Medulla oblongata (tissue), 1 donor: ENCODE measurements at regions not wholly inside any gene's neighbourhood (a gene's known extent, or its start where the extent isn't known, plus 50 kb on each side); places are given as distances from the start of the nearest gene placed in this dataset.
"Not testable (repeated sequence)": the region's sequence is repeated elsewhere in the genome, so short reads cannot be mapped to it uniquely, and the experiment has no call there.

Source experiments
- DNase-seq: peaks from one replicate; pipeline ENCODE4 v3.0.0-alpha.2; 2015; ENCODE audit errors: extremely low spot score

DNA sequence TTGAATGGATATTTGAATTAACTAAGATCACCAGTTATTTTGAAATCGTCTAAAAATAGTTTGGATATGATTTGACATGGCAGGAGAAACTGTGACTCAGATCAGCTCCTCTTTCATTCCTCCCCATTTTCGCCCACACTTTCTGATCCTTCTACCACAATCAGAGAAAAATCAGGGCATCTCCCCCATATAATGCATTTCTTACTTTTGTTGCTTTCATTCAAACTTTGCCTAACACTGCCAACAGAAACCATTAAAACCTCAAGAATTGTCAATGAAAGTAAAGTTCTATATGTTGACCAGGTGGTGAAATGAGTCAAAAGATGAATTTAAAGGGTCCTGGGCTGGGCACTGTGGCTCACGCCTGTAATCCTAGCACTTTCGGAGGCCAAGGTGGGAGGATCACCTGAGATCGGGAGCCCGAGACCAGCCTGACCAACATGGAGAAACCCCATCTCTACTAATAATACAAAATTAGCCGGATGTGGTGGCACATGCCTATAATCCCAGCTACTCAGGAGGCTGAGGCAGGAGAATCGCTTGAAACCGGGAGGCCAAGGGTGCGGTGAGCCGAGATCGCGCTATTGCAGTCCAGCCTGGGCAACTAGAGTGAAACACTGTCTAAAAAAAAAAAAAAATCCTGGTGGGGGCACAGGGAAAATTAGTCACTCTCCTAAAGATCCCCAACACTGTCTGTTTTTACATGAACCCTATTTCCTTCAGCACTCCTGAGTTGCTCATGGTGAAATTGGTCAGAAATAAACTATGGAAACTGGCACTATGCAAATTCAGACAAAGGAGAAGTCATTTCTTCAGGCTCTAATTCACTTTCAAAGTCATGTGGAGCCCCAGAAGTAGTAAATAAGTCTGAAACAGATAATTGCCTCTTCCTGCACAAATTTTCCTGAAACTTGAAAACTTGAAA, 122.8 kb upstream of the NOCT start:
- no peak for DNase-seq

DNA sequence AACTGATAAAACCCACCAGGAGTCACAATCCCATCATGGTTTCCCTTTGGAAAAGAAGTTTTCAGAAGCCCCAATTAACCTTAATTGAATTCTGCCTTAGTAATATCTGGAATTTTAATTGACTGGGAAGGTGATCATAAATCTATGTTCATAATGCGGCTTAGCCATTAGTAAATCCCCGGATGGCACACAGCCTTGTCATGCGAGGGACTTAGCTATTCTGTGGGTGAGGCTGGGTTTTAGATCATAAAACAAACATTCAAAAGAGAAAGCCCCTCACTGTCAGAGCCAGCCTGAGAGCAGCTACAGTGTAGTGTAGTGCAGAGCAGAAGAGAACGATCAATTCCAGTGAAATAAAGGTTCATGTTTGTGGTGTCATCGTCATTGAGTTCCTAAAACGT, 124.0 kb upstream of the NOCT start:
- DNase-seq = no peak

DNA sequence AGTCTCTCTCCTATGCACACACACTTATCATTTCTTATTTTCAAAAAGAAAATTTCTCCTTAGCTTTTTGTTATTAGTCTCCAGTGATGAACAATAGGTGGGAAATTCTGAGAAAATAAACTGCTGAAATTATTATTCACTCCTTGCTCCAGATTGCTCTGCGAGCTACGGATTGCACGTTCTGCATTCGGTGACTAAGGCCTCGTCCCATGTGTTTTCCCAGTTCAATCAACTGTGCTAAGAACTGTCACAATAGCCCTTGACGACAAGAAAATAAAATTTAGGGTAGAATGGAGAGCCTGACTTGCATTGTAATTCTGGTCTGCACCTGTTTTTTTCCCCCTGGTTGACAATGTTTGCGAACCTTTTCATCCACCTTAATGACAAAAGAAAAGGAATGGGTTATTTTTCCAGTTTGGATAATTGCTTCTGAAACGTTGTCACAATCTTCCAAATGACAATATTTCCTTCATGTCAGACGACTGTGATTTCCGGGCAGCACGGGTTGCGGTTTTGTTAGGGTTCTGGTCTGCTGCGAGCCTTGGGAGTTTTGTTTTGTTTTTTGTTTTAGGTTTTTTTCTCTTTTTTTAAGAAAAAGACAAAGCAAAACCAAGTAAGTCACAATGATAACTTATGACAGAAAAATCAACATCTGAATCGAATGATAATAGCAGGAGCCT, 124.5 kb upstream of the NOCT start:
- DNase-seq = no peak

- peak; percentile 46 for DNase-seq
Observed at GRCh38 chr4:138889216-138889615, 126.4 kb upstream of the NOCT start.

DNA sequence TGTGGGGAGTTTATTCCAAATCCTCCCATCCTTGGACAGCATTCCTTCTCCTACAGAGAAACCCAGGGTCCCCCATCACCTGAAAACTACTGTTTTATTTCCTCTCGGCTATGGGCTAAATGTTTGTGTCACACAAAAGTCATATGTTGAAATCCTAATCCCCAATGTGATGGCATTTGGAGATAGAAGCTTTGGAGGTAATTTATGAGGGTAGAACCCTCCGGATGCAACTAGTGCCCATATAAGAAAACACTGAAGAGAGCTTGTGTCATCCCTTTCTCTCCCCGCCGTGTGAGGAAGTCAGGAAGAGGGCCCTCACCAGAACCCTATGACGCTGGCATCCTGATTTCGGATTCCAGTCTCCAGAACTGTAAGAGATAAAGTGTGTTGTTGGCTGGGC, 127.8 kb upstream of the NOCT start:
- DNase-seq = no peak

- no peak for DNase-seq
Observed at GRCh38 chr4:138887341-138887740, 128.2 kb upstream of the NOCT start.

GRCh38 chr4:138879757-138880156, 135.8 kb upstream of the NOCT start:
- no peak for DNase-seq

- no peak for DNase-seq
Observed at GRCh38 chr4:138875891-138876608, 139.5 kb upstream of the NOCT start.

- no peak for DNase-seq
Observed at GRCh38 chr4:138871555-138871875, 144.1 kb upstream of the NOCT start.

- peak; percentile 92 for DNase-seq
Observed at GRCh38 chr4:138870737-138871554, 144.6 kb upstream of the NOCT start.

DNA sequence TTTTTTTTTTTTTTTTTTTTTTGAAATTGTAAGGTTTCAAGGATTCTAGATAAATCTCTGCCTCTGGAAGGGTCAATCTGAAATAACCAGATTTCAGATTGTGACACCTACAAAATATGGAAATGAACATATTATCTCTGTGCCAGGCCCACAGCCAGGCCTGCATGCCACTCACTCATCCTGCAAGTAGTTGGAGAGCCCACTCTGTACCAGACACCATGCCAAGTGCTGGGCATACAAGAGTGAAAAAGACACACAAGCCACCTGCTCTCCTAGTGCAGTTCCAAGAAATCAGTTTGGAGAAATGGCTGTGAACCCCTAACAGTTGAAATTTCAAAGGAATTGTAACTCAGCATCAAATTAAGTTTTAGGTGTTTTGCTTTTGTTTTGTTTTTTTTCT, 145.9 kb upstream of the NOCT start:
- DNase-seq = no peak

DNA sequence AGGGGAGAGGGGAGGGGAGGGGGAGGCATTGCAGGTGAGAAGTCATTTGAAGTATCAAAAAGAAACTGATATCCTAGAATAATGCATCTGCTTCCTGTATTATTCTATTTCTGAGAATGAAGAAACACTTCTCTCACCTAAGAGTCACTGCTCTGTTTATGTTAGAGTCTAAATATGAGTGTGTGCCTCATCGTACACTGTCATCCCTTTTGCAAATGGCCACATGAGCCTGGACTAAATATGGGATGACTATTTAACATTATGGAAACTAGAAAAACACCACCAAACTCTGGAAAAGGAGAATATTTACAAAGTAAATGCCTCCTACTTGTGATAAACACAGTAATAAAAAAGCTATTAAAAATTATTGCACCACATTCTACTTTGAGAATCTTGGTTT, 146.4 kb upstream of the NOCT start:
- no peak for DNase-seq

GRCh38 chr4:138868562-138868961, 147.0 kb upstream of the NOCT start:
- DNase-seq = no peak

DNA sequence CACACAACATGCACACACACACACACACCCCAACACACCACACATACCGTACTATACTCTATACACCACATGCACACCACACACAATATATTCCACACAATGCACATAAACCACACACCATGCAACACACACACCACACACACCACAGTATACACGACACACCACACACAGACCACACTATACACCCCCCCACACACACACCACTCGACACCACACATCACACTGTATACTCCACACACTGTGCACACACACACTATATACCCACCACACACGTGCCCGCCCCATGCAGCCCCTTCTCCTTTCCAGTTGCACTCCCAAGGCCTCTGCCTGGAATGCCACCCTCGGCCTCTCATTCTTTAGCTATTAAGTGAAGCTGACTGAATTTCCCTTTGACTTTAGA, 148.2 kb upstream of the NOCT start:
- no peak for DNase-seq

GRCh38 chr4:138866314-138866713, 149.3 kb upstream of the NOCT start:
- no peak for DNase-seq

DNA sequence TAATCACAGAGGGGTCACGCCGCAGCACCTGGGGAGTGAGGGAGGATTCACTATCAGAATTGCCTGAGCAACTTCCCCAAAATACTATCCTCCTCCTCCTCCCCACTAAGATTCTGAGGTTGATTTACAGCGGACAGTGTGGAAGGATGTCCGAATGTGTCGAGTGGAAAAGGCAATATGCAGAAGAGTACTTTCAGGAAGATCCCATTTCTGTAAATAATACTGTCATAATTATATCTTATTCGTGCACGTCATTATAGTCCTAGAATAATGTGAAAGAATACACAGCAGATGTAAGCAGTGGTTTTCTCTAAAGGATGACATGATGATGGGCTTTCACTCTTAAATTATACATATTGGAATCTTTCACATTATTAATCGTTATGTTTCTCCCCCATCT, 149.8 kb upstream of the NOCT start:
- DNase-seq = no peak

GRCh38 chr4:138864961-138865720, 150.4 kb upstream of the NOCT start:
- no peak for DNase-seq

DNA sequence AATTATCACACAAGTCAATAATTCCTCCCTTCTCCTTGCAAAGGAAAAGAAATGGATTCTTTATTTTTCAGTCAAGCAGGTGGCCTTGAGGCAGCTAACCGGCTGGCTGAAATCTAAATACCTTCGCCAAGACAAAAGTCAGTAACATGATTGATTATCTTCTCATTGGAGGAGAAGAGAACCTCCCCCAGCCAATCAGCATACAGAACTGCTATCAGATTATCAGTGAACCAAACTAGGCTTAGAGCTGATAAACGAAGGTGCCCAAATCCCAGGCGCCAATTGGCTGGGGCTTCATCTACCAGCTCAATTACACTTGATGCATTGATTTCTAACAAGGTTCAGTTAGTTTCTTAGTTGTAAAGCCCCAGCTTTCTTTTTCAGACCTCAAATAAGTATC, 152.4 kb upstream of the NOCT start:
- DNase-seq = no peak

GRCh38 chr4:138861135-138861534, 154.4 kb upstream of the NOCT start:
- DNase-seq = no peak

DNA sequence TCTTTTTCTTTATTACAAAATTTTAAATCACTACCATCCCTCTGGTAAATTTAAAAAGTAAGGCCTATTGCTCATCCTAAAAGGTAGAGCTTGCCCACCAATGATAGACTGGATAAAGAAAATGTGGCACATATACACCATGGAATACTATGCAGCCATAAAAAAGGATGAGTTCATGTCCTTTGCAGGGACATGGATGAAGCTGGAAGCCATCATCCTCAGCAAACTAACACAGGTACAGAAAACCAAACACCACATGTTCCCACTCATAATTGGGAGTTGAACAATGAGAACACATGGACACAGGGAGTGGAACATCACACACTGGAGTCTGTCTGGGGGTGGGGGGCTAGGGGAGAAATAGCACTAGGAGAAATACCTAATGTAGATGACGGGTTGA, 155.2 kb upstream of the NOCT start:
- not testable (repeated sequence) for DNase-seq

GRCh38 chr4:138859254-138859653, 156.3 kb upstream of the NOCT start:
- no peak for DNase-seq
